Vagina (tissue), 2 donors: ENCODE measurements at regions not wholly inside any gene's neighbourhood (a gene's known extent, or its start where the extent isn't known, plus 50 kb on each side); places are given as distances from the start of the nearest gene placed in this dataset.

Source experiments
- CTCF ChIP-seq, 3 experiments: fragments of 450-650 bp in 2 of 3; fragments of 200-600 bp in 1 of 3; sonication (generic) in 1 of 3; IDR thresholded peaks; one replicate each; pipeline ENCODE4 v1.5.1; 2017 to 2019; ENCODE audit warnings: antibody characterized with exemption in 3 of 3, mild to moderate bottlenecking in 2 of 3, moderate library complexity in 2 of 3
- POLR2A ChIP-seq, 2 donors: fragments of 450-650 bp; IDR thresholded peaks; one replicate each; pipeline ENCODE4 v1.6.1; 2017; ENCODE audit warnings: antibody characterized with exemption in 2 of 2, mild to moderate bottlenecking in 2 of 2, moderate library complexity in 2 of 2

DNA sequence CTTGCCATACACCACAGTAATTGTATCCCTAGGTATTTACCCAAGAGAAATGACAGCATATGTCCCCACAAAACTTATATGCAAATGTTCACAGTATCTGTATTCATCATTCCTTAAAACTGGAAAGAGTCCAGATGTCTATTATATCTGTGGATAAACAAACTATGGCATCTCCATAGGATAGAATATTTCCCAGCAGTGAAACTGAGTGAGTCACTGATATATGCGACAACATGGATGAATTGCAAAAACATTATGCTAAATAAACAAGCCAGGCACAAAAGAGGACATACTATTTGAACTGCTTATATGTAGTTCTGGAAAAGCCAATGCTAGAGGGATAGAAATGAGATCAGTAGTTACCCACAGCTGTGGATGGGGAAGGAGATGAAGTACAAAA, 359.4 kb upstream of the DSEL start:
- no peak for TF ChIP-seq CTCF (IDR thresholded peaks at IDR 0.05)
- no peak for TF ChIP-seq POLR2A (IDR thresholded peaks at IDR 0.05)
